Mesenchymal stem cell (in vitro differentiated cells and primary cell): ENCODE measurements at regions not wholly inside any gene's neighbourhood (a gene's known extent, or its start where the extent isn't known, plus 50 kb on each side); places are given as distances from the start of the nearest gene placed in this dataset.

Source experiments
- DNase-seq: peaks from one replicate; pipeline ENCODE4 v3.0.0-alpha.2; 2013
- H2AFZ ChIP-seq: one replicate; pipeline ENCODE4 v1.6.1; 2013; ENCODE audit warnings: low read depth, mild to moderate bottlenecking, control low read depth, inconsistent platforms, low read length, moderate library complexity
- H2AK5ac ChIP-seq: 2 replicates; pipeline ENCODE4 v1.6.1; 2013; ENCODE audit warnings: low read length, moderate library complexity, mild to moderate bottlenecking, inconsistent platforms; ENCODE audit not compliant: severe bottlenecking
- H2BK120ac ChIP-seq: one replicate; pipeline ENCODE4 v1.6.1; 2013; ENCODE audit warnings: low read depth, mild to moderate bottlenecking, inconsistent platforms, low read length, moderate library complexity
- H2BK12ac ChIP-seq, 2 experiments: one replicate each; pipeline ENCODE4 v1.6.1; 2013; ENCODE audit warnings: inconsistent platforms in 2 of 2, low read length in 2 of 2, mild to moderate bottlenecking in 2 of 2, moderate library complexity in 2 of 2, control low read depth in 1 of 2
- H2BK15ac ChIP-seq: one replicate; pipeline ENCODE4 v1.6.1; 2013; ENCODE audit warnings: mild to moderate bottlenecking, low read depth, inconsistent platforms; ENCODE audit not compliant: poor library complexity, severe bottlenecking
- H2BK5ac ChIP-seq: 2 replicates; pipeline ENCODE4 v1.6.1; 2013; ENCODE audit warnings: low read depth, mild to moderate bottlenecking, low read length, control low read depth, inconsistent platforms; ENCODE audit not compliant: poor library complexity, severe bottlenecking
- H3K14ac ChIP-seq, 2 experiments: one replicate each; pipeline ENCODE4 v1.6.1; 2013; ENCODE audit warnings: inconsistent platforms in 2 of 2, low read length in 2 of 2, control low read depth in 1 of 2, mild to moderate bottlenecking in 1 of 2, moderate library complexity in 1 of 2
- H3K18ac ChIP-seq, 2 experiments: one replicate each; pipeline ENCODE4 v1.6.1; 2013; ENCODE audit warnings: inconsistent platforms in 2 of 2, low read length in 2 of 2, control low read depth in 1 of 2, low read depth in 1 of 2, mild to moderate bottlenecking in 1 of 2
- H3K23ac ChIP-seq, 2 experiments: one replicate each; pipeline ENCODE4 v1.6.1; 2013; ENCODE audit warnings: inconsistent platforms in 2 of 2, low read length in 2 of 2, mild to moderate bottlenecking in 2 of 2, moderate library complexity in 2 of 2, control low read depth in 1 of 2
- H3K27ac ChIP-seq: 2 replicates; pipeline ENCODE4 v1.5.1; 2013; ENCODE audit warnings: mild to moderate bottlenecking, moderate library complexity, low read length, control low read depth, inconsistent platforms; ENCODE audit not compliant: poor library complexity, severe bottlenecking
- H3K27me3 ChIP-seq, 2 experiments: 2 replicates each; pipeline versions ENCODE4 v1.6.1 to v1.7.0; 2013; ENCODE audit warnings: low read length in 2 of 2, mild to moderate bottlenecking in 2 of 2, moderate library complexity in 2 of 2, control low read depth in 1 of 2, inconsistent platforms in 1 of 2; ENCODE audit not compliant: control insufficient read depth in 1 of 2, insufficient read depth in 1 of 2
- H3K36me3 ChIP-seq, 2 experiments: 2 replicates each; pipeline versions ENCODE4 v1.6.1 to v1.7.0; 2013; ENCODE audit warnings: low read length in 2 of 2, control low read depth in 1 of 2, inconsistent platforms in 1 of 2, low read depth in 1 of 2, mild to moderate bottlenecking in 1 of 2; ENCODE audit not compliant: insufficient read depth in 2 of 2, control insufficient read depth in 1 of 2
- H3K4ac ChIP-seq, 2 experiments: one replicate each; pipeline ENCODE4 v1.6.1; 2013; ENCODE audit warnings: inconsistent platforms in 2 of 2, low read length in 2 of 2, mild to moderate bottlenecking in 2 of 2, moderate library complexity in 2 of 2, control low read depth in 1 of 2, low read depth in 1 of 2
- H3K4me1 ChIP-seq: 2 replicates; pipeline ENCODE4 v1.6.1; 2013; ENCODE audit warnings: low read depth, low read length, control low read depth; ENCODE audit not compliant: control insufficient read depth, insufficient read depth
- H3K4me2 ChIP-seq: 2 replicates; pipeline ENCODE4 v1.6.1; 2013; ENCODE audit warnings: low read length, mild to moderate bottlenecking, inconsistent platforms; ENCODE audit not compliant: poor library complexity, severe bottlenecking
- H3K4me3 ChIP-seq, 2 experiments: 2 replicates each; pipeline versions ENCODE4 v1.5.1 to v1.7.0; 2013; ENCODE audit warnings: low read length in 2 of 2, mild to moderate bottlenecking in 2 of 2, control low read depth in 1 of 2, low read depth in 1 of 2; ENCODE audit not compliant: insufficient read depth in 1 of 2
- H3K79me1 ChIP-seq: replicated peaks from 2 replicates; pipeline ENCODE4 v1.6.1; 2013; ENCODE audit warnings: mild to moderate bottlenecking, control low read depth, low read length, inconsistent platforms; ENCODE audit not compliant: poor library complexity, severe bottlenecking
- H3K9ac ChIP-seq: 2 replicates; pipeline ENCODE4 v1.7.0; 2013; ENCODE audit warnings: mild to moderate bottlenecking, low read length, moderate library complexity
- H3K9me3 ChIP-seq: 2 replicates; pipeline ENCODE4 v1.7.0; 2013; ENCODE audit warnings: mild to moderate bottlenecking, low read length; ENCODE audit not compliant: control insufficient read depth
- H4K8ac ChIP-seq: one replicate; pipeline ENCODE4 v1.6.1; 2013; ENCODE audit warnings: inconsistent platforms, mild to moderate bottlenecking, low read length, moderate library complexity
- H4K91ac ChIP-seq: one replicate; pipeline ENCODE4 v1.6.1; 2013; ENCODE audit warnings: mild to moderate bottlenecking, low read length, inconsistent platforms
- WGBS: methylation state at CpG from one replicate; pipeline ENCODE4 v1.1.7; 2013; ENCODE audit warnings: mixed read lengths; 5-methylcytosine and 5-hydroxymethylcytosine counted together

DNA sequence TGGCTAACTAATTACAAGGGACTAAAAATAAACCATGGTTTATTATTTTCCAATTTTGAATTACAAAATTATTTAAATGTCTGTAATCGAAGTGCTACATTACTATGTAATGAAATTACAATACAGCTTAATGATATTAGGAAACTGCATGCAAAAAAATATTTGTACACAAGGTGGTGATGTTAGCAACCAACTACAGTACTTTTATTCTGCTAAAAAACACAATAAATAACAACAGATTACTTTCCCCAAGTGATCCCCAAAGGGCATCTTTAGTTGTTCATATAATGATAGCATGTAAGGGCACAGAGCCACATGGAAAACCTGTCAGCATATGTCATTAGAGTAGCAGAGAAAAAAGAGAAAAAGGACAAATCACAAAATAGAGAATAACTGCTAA lies 147.5 kb upstream of the SOX2 start:
- no peak overlapping the region for H3K23ac ChIP-seq
- no peaks in the 10 kb centered on the region for H3K9me3 ChIP-seq
- H3K4ac ChIP-seq, result no peak overlapping the region
- no peak overlapping the region for H3K18ac ChIP-seq
- no peak overlapping the region for H2BK12ac ChIP-seq
- no peak overlapping the region for H3K4me3 ChIP-seq
- H3K36me3 ChIP-seq, result no peaks in the 10 kb centered on the region
- H3K27ac ChIP-seq, result no peak overlapping the region
- H4K91ac ChIP-seq, result no peak overlapping the region
- no peak overlapping the region for H2AFZ ChIP-seq
- WGBS, result no CpG with 5 or more reads among the region's 1 CpG
- H3K4me2 ChIP-seq, result no peak overlapping the region
- H4K8ac ChIP-seq, result no peak overlapping the region
- no peak overlapping the region for H2BK15ac ChIP-seq
- no peak overlapping the region for H3K14ac ChIP-seq
- no peak overlapping the region for H2BK120ac ChIP-seq
- H2AK5ac ChIP-seq, result no peak overlapping the region
- no peaks in the 10 kb centered on the region for H3K4me1 ChIP-seq
- H3K9ac ChIP-seq, result no peak overlapping the region
- no peaks in the 10 kb centered on the region for H3K27me3 ChIP-seq
- no peaks in the 10 kb centered on the region for H3K79me1 ChIP-seq
- DNase-seq, result no peak
- H2BK5ac ChIP-seq, result no peak overlapping the region

DNA sequence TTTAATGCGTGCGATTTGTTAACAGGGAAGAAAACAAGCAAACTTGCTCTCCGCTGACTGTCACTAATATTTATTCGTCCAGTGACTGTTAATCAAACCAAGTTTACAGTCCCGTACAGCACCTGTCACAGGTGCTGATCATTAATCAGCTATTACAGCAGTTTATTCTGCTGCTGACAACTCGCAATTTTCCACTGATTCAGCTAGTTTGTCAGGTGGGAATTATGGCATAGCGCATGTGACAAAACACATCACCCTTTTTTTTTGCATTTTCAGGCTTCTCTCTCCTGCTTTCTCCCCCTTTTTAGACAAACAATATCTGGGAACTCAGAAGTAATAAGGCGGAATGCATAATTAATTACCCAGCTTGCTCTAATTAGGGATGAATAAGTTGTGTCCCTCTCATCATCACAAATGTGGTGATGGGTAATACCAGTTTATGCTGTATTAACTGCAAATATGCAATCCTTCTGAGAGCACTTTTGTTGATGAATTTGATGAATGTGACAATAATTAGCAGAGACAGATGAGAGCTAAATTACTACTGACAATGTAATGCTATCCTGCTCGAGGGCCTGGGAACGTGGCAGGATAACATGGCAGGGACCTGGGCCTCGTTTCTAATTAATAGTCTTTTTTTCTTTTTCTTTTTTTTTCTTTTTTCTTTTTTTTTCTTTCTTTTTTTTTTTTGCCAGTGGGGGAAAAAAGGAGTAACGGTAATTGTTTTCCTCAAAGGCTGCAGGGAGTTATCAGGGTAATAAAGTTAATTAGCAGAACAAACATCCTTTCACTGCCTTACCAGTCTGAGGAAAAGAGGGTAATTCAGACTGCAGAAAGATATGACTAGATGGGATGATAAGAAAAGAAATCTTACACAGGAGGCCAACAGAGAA lies 150.3 kb upstream of the SOX2 start:
- Histone ChIP-seq H2AFZ (no peak overlapping the region), H3K18ac (no peak overlapping the region), H2BK120ac (no peak overlapping the region), H3K4me2 (no peak overlapping the region), H3K4me1 (no peaks in the 10 kb centered on the region), H2BK5ac (no peak overlapping the region), H3K4me3 (no peak overlapping the region), H2AK5ac (no peak overlapping the region), H3K79me1 (no peaks in the 10 kb centered on the region), H2BK12ac (no peak overlapping the region), H3K14ac (no peak overlapping the region), H3K36me3 (no peaks in the 10 kb centered on the region), H3K9me3 (no peaks in the 10 kb centered on the region), H3K4ac (no peak overlapping the region), H2BK15ac (no peak overlapping the region), H3K23ac (no peak overlapping the region), H4K8ac (no peak overlapping the region), H3K27me3 (no peaks in the 10 kb centered on the region), H3K9ac (no peak overlapping the region), H3K27ac (no peak overlapping the region), H4K91ac (no peak overlapping the region)
- 75% methylated on average over 7 of the region's 12 CpGs for WGBS
- no peak for DNase-seq

GRCh38 chr3:181558870-181559269 lies 152.9 kb upstream of the SOX2 start:
- H3K9me3 ChIP-seq, result no peaks in the 10 kb centered on the region
- no peak overlapping the region for H3K14ac ChIP-seq
- no peak overlapping the region for H4K8ac ChIP-seq
- no peaks in the 10 kb centered on the region for H3K4me1 ChIP-seq
- no peaks in the 10 kb centered on the region for H3K27me3 ChIP-seq
- H3K36me3 ChIP-seq, result no peaks in the 10 kb centered on the region
- H3K4me3 ChIP-seq, result no peak overlapping the region
- no peak overlapping the region for H2AFZ ChIP-seq
- no peak overlapping the region for H4K91ac ChIP-seq
- H3K27ac ChIP-seq, result no peak overlapping the region
- H3K18ac ChIP-seq, result no peak overlapping the region
- no peak overlapping the region for H2BK5ac ChIP-seq
- H3K79me1 ChIP-seq, result no peaks in the 10 kb centered on the region
- no peak overlapping the region for H3K4me2 ChIP-seq
- H3K23ac ChIP-seq, result no peak overlapping the region
- H2BK12ac ChIP-seq, result no peak overlapping the region
- H2AK5ac ChIP-seq, result no peak overlapping the region
- WGBS, result 93% methylated on average over 1 of the region's 2 CpGs
- no peak overlapping the region for H3K9ac ChIP-seq
- no peak for DNase-seq
- no peak overlapping the region for H3K4ac ChIP-seq
- H2BK15ac ChIP-seq, result no peak overlapping the region
- H2BK120ac ChIP-seq, result no peak overlapping the region

GRCh38 chr3:181555681-181556080 lies 156.0 kb upstream of the SOX2 start:
- no peak overlapping the region for H3K23ac ChIP-seq
- H4K8ac ChIP-seq, result no peak overlapping the region
- H3K4me2 ChIP-seq, result no peak overlapping the region
- no peak overlapping the region for H2AFZ ChIP-seq
- H4K91ac ChIP-seq, result no peak overlapping the region
- no peak overlapping the region for H2AK5ac ChIP-seq
- H3K4me3 ChIP-seq, result no peak overlapping the region
- H3K79me1 ChIP-seq, result no peaks in the 10 kb centered on the region
- no peak overlapping the region for H2BK15ac ChIP-seq
- no peak overlapping the region for H3K18ac ChIP-seq
- no peak overlapping the region for H3K14ac ChIP-seq
- no peak overlapping the region for H2BK12ac ChIP-seq
- no peaks in the 10 kb centered on the region for H3K4me1 ChIP-seq
- H3K4ac ChIP-seq, result no peak overlapping the region
- no peak overlapping the region for H3K9ac ChIP-seq
- no peak overlapping the region for H2BK120ac ChIP-seq
- no peaks in the 10 kb centered on the region for H3K9me3 ChIP-seq
- WGBS, result 80% methylated on average over 1 of the region's 3 CpGs
- DNase-seq, result no peak
- no peak overlapping the region for H2BK5ac ChIP-seq
- no peak overlapping the region for H3K27ac ChIP-seq
- H3K36me3 ChIP-seq, result no peaks in the 10 kb centered on the region
- no peaks in the 10 kb centered on the region for H3K27me3 ChIP-seq
